HUES64 (cell line): ENCODE measurements at regions not wholly inside any gene's neighbourhood (a gene's known extent, or its start where the extent isn't known, plus 50 kb on each side); places are given as distances from the start of the nearest gene placed in this dataset.
"Not testable (repeated sequence)": the region's sequence is repeated elsewhere in the genome, so short reads cannot be mapped to it uniquely, and the experiment has no call there.

Experiments
- H3K27ac ChIP-seq: 2 replicates; pipeline ENCODE4 v1.7.0; 2013; ENCODE audit warnings: low read depth, low read length, inconsistent platforms
- H3K27me3 ChIP-seq: 2 replicates; pipeline ENCODE4 v1.6.1; 2013; ENCODE audit warnings: mild to moderate bottlenecking, low read length; ENCODE audit not compliant: insufficient read depth
- H3K36me3 ChIP-seq: 2 replicates; pipeline ENCODE4 v1.6.1; 2013; ENCODE audit warnings: mild to moderate bottlenecking, low read length; ENCODE audit not compliant: insufficient read depth
- H3K4me1 ChIP-seq: 2 replicates; pipeline ENCODE4 v1.6.1; 2013; ENCODE audit warnings: mild to moderate bottlenecking, low read length, moderate library complexity; ENCODE audit not compliant: insufficient read depth
- H3K4me3 ChIP-seq: 2 replicates; pipeline ENCODE4 v1.5.1; 2013; ENCODE audit warnings: mild to moderate bottlenecking, low read length, moderate library complexity
- H3K9ac ChIP-seq: 2 replicates; pipeline ENCODE4 v1.6.1; 2013; ENCODE audit warnings: mild to moderate bottlenecking, low read depth, low read length
- H3K9me3 ChIP-seq: 2 replicates; pipeline ENCODE4 v1.6.1; 2013; ENCODE audit warnings: low read depth, low read length; ENCODE audit not compliant: insufficient read depth
- WGBS: fragments of 150-250, 120-280 bp; methylation state at CpG from one replicate; pipeline ENCODE4 v1.1.7; 2013; ENCODE audit warnings: missing lambda C conversion rate; 5-methylcytosine and 5-hydroxymethylcytosine counted together

DNA sequence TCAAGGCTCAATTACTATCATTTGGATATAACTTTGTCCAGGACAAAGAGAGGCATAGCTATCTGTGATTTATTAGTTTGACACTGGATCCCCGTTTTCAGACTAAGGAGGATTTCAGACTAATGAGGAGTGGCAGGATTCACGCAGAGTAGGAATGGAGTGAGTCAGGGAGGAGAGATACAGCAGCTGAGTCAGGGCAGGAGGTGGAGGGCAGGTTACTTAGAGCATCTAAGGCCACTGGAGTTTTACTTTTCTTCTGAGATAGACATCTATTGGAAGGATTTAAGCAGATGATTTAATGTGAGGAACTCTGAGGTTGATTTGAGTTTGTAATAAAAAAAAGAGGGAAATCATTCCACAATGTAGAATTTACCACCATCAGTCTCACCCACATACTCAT is 110.6 kb downstream of the RPIA start:
- not testable (repeated sequence) for H3K4me3 ChIP-seq, H3K27ac ChIP-seq, H3K9ac ChIP-seq, H3K4me1 ChIP-seq, H3K27me3 ChIP-seq, H3K36me3 ChIP-seq, H3K9me3 ChIP-seq
- 27% methylated on average over 2 of the region's 2 CpGs for WGBS

DNA sequence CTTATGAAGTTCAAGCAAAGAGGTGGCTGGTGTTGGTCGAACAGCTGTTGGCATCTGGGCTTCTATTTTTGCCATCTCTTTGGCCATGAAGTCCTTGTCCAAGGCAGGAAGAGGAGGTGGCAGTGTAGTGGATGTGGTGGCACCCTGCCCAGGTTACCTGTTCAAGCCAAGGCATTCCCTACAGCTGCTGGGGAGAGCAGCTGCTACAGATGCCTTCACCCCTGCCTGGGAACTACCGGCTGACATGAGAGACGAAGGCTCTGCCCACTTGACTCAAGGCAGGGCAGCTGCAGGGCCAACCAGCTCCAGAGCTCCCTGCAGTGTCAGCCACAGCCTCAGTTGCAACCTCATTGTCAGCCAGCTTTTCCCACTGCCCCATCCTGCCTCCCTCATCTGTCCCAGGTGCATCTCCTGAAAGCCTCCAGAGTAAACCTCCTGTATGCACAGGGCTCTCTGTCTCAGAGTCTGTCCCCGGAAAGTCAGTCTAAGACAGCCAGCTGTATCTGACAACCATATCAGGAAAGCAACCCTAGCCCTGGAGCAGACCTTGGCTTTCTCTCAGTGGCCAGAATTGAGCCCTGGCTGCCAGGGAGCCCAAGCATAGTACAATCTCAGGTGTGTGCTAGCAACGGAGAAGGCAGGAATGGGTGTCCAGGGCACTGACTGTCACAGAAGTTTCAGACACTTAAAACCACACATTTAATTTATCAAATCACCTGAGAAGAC is 115.9 kb downstream of the RPIA start:
- Histone ChIP-seq H3K27me3 (no peaks in the 10 kb centered on the region), H3K9me3 (no peaks in the 10 kb centered on the region), H3K9ac (no peak overlapping the region), H3K36me3 (no peaks in the 10 kb centered on the region), H3K4me3 (no peak overlapping the region), H3K4me1 (no peaks in the 10 kb centered on the region), H3K27ac (no peak overlapping the region)
- WGBS, result 93% methylated on average over 5 of the region's 5 CpGs

DNA sequence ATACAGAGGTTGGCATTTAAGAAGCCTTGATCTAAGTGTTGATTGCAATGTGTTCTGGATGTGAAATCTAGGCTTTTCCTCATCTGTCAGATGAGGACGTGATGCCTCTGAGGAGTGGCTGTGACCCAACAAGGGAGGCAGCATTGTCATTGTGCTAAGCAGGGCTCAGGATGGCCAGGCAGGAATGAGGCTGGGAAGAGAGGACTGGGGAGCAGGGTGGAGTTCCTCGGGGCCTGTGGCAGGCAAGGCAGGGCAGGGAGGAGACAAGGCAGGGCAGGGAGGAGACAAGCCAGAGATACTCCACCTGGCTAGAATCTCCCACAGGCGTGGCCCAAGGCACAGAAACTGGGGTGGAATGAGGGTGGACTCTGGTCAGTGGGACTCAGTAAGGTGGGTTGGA is 116.6 kb downstream of the RPIA start:
- 86% methylated on average over 3 of the region's 3 CpGs for WGBS
- Histone ChIP-seq H3K9ac (no peak overlapping the region), H3K27ac (no peak overlapping the region), H3K36me3 (no peaks in the 10 kb centered on the region), H3K9me3 (no peaks in the 10 kb centered on the region), H3K4me1 (no peaks in the 10 kb centered on the region), H3K4me3 (no peak overlapping the region), H3K27me3 (no peaks in the 10 kb centered on the region)

DNA sequence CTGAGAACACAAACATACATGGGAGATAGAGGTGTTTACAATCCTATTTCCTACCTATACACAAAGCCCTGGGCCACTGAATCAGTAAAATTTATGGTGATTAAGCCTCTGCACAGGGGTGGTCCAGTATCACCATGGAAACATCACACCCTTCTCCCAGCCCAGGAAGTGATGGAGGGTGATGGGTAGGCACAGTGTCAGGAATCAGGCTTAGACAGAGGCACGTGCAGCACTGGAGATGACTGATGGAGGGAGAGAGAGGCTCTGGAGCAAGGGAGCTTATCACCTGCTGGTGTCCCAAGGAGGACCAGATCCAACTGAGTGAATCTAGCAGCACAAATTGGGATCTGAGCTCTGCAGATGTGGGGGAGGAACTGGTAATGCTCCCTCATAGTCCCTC is 117.2 kb downstream of the RPIA start:
- WGBS, result 69% methylated on average over 1 of the region's 1 CpG

DNA sequence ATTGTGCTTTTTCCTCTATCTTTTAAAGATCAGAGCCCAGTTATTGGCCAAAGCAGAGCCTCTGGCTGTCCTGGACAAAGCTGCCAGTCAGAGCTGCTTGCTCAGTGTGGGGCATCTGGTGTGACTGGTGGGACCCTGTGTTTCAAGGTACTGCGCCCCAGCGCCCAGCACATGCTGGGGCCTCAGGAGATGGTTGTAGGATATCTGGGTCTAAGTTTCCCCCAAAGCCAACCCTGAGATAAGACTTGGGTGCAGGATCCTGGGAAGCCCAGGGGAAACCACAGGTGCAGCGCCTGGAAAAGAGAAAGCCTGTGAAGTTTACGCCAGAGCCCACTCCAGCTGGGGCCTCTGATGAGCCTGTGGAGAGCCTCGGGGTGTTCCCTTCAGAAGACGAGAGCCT is 117.7 kb downstream of the RPIA start:
- 91% methylated on average over 6 of the region's 6 CpGs for WGBS
- no peak overlapping the region for H3K4me3 ChIP-seq

More for the DNA sequence above, 117.2 kb downstream of the RPIA start:
- Histone ChIP-seq H3K9ac (no peak overlapping the region), H3K27me3 (no peaks in the 10 kb centered on the region), H3K4me3 (no peak overlapping the region), H3K27ac (no peak overlapping the region), H3K9me3 (no peaks in the 10 kb centered on the region), H3K36me3 (no peaks in the 10 kb centered on the region), H3K4me1 (no peaks in the 10 kb centered on the region)

DNA sequence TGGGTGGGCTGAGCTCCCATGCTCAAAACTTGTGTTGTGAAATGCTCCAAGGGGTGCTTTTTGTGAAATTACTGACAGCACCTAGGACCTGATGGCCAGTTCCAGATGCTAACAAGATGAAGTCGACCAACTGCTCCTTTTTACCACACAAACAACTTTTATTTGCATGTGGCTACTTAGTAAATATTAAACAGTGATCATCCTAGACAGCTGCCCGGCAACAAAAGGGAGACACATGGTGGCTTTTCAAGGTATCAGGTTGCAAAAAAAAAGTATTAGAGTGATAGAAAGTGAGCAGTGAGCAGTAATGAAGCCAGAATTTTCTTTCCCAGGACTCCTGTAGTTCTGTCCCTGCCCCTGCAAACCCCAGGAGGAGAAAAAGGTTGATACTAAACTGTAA is 118.5 kb downstream of the RPIA start:
- no peak overlapping the region for H3K9ac ChIP-seq
- no peaks in the 10 kb centered on the region for H3K4me1 ChIP-seq
- H3K27me3 ChIP-seq, result no peaks in the 10 kb centered on the region
- no peak overlapping the region for H3K27ac ChIP-seq
- no peaks in the 10 kb centered on the region for H3K36me3 ChIP-seq
- WGBS, result 84% methylated on average over 2 of the region's 2 CpGs
- H3K9me3 ChIP-seq, result no peaks in the 10 kb centered on the region
- no peak overlapping the region for H3K4me3 ChIP-seq

More for the DNA sequence above, 117.7 kb downstream of the RPIA start:
- no peak overlapping the region for H3K9ac ChIP-seq
- no peak overlapping the region for H3K27ac ChIP-seq
- H3K36me3 ChIP-seq, result no peaks in the 10 kb centered on the region
- H3K9me3 ChIP-seq, result no peaks in the 10 kb centered on the region
- H3K27me3 ChIP-seq, result no peaks in the 10 kb centered on the region
- no peaks in the 10 kb centered on the region for H3K4me1 ChIP-seq

DNA sequence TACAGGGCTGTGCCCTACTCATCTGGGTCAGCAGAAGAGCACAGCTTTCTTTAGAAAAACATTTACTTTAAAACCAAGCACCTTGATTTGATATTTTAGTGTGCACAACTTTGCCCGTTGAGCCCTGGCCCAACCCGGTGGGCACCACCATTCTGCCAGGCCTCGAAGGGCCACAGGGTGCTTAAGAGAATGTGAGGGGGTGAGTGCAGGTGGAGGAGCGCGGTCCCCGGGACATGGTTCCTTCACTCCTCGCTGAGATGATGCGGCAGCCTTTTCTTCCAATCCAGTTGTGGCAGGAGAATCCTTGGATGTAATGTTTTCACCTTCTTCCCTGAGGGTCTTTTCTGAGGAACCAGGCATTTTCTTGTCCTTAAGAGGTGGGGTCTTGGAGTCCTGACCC is 119.0 kb downstream of the RPIA start:
- Histone ChIP-seq H3K27me3 (no peaks in the 10 kb centered on the region), H3K4me1 (no peaks in the 10 kb centered on the region), H3K9me3 (0 out of 2 replicates have a peak, but pooled peaks cover under 1% of the 10 kb centered on the region), H3K9ac (no peak overlapping the region), H3K36me3 (no peaks in the 10 kb centered on the region), H3K4me3 (no peak overlapping the region), H3K27ac (no peak overlapping the region)
- WGBS, result 96% methylated on average over 8 of the region's 8 CpGs

DNA sequence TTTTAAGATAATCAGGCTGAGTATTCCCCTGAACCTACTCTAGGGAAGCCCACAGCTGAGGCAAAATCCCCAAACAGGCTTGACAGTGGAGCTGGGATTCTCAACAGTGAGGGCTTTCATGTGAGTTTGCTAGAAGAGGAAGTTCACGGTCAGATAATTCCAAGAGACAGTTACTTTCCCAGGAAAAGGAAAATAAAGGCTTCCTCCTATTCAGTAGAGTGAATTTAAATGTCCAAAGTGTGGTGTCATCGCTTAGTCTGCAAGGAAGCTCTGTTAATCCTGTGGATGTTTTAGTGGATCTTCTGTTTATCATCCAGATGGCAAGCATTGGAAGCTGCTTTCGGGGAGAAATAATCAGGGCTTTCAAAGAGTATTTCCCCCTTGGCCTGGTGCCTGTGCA is 119.8 kb downstream of the RPIA start:
- no peaks in the 10 kb centered on the region for H3K4me1 ChIP-seq
- H3K9ac ChIP-seq, result no peak overlapping the region
- H3K36me3 ChIP-seq, result no peaks in the 10 kb centered on the region
- H3K9me3 ChIP-seq, result peaks cover 8% of the 10 kb centered on the region; the same call in 1 of the 2 replicates
- 90% methylated on average over 3 of the region's 3 CpGs for WGBS
- no peak overlapping the region for H3K4me3 ChIP-seq
- H3K27me3 ChIP-seq, result no peaks in the 10 kb centered on the region
- H3K27ac ChIP-seq, result no peak overlapping the region

DNA sequence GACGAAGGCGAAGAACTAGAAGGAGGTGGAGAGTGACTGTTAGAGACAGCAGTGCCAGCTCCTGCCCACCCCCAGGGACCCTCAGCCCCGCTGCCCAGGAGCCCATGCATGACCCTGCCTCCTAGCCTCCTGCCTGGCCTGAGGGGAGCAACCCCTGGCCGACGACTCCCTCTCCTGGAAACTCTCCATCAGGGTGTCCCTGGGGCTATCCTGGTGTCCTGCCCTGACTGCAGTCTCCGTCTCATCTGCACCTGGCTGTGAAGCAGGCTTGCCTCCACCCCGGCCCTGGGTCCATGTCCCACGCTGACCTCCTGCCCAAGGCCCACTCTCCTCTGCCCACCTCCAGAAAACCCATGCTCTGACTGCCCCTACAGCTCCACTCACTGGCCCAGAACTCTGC is 120.2 kb downstream of the RPIA start:
- H3K27ac ChIP-seq, result no peak overlapping the region
- peaks cover 12% of the 10 kb centered on the region; the same call in 1 of the 2 replicates for H3K9me3 ChIP-seq
- H3K36me3 ChIP-seq, result no peaks in the 10 kb centered on the region
- no peaks in the 10 kb centered on the region for H3K27me3 ChIP-seq
- no peak overlapping the region for H3K4me3 ChIP-seq
- H3K4me1 ChIP-seq, result no peaks in the 10 kb centered on the region
- H3K9ac ChIP-seq, result no peak overlapping the region
- WGBS, result 90% methylated on average over 8 of the region's 8 CpGs

DNA sequence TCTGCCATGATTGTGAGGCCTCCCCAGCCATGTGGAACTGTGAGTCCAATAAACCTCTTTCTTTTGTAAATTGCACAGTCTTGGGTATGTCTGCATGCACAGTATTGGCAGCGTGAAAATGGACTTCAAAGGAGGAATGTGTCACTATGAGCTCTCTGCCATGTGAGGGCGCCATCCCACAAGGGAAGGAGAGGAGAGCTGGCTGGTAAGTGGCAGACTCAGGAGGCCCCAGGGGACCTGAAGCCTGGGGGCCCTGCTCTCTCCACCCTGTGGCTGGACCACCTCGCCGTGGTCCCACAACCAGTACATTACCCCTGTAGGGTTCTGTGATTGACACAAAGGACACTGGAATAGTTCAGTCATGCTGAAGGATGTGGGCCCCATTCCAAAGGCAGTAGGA is 122.1 kb downstream of the RPIA start:
- Histone ChIP-seq H3K9me3 (peaks cover 18% of the 10 kb centered on the region), H3K9ac (no peak overlapping the region), H3K27ac (no peak overlapping the region), H3K27me3 (no peaks in the 10 kb centered on the region), H3K36me3 (no peaks in the 10 kb centered on the region), H3K4me3 (no peak overlapping the region), H3K4me1 (no peaks in the 10 kb centered on the region)
- 81% methylated on average over 4 of the region's 4 CpGs for WGBS

DNA sequence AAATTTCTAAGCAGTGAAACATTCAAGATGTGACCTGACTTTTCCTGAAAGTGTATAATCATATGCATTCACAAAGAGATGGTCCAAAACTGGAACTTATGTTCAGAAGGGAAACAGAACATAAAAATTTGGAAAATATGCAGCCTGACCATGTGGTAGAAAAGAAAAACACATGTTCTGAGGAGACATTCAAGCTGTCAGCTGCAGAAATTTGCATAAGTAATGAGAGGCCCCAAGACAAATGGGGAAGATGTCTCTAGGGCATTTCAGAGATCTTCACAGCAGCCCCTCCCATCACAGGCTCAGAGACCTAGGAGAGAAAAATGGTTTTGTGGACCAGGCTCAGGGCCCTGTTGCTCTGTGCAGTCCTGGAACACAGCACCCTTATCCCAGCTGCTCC is 123.8 kb downstream of the RPIA start:
- Histone ChIP-seq H3K4me3 (no peak overlapping the region), H3K9ac (no peak overlapping the region), H3K36me3 (no peaks in the 10 kb centered on the region), H3K27ac (no peak overlapping the region), H3K4me1 (no peaks in the 10 kb centered on the region), H3K9me3 (peaks cover 18% of the 10 kb centered on the region), H3K27me3 (no peaks in the 10 kb centered on the region)

DNA sequence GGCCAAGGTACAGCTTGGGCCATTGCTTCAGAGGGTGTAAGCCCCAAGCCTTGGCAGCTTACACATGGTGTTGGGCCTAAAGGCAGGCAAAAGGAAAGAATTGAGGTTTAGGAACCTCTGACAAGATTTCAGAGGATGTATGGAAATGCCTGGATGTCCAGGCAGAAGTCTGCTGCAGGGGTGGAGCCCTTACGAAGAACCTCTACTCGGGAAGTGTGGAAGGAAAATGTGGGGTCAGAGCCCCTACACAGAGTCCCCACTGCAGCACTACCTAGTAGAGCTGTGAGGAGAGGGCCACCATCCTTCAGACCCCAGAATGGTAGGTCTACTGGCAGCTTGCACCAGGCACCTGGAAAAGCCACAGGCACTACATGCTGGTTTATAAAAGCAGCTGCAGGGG is 124.2 kb downstream of the RPIA start:
- no peaks in the 10 kb centered on the region for H3K4me1 ChIP-seq
- WGBS, result 97% methylated on average over 2 of the region's 2 CpGs
- H3K4me3 ChIP-seq, result no peak overlapping the region
- no peaks in the 10 kb centered on the region for H3K27me3 ChIP-seq
- H3K9me3 ChIP-seq, result peaks cover 18% of the 10 kb centered on the region
- no peak overlapping the region for H3K9ac ChIP-seq
- no peaks in the 10 kb centered on the region for H3K36me3 ChIP-seq
- no peak overlapping the region for H3K27ac ChIP-seq
